IMR-90 (cell line): ENCODE measurements at regions not wholly inside any gene's neighbourhood (a gene's known extent, or its start where the extent isn't known, plus 50 kb on each side); places are given as distances from the start of the nearest gene placed in this dataset.

Experiments
- ATAC-seq: fragments of 200-7000 bp; cut with Tn5 transposase; 2 replicates; pipeline ENCODE4 v1.9.1; 2020; ENCODE audit warnings: low read depth, mild to moderate bottlenecking, moderate library complexity
- BruUV-seq: library from RNA; stranded (reverse); fragments of 400-500 nt; replicated peaks from 2 replicates; lab custom pipeline; 2021; lab: Mats Ljungman, UMichigan
- CTCF ChIA-PET: fragments of 300-600 bp; formaldehyde crosslinking; extraction: SDS; loops from one replicate; lab custom pipeline; 2021; ENCODE audit warnings: antibody characterized with exemption; lab: Yijun Ruan, JAX
- POLR2A ChIA-PET: fragments of 300-600 bp; sonication (Branson Sonifier 250); formaldehyde crosslinking; loops from one replicate; lab custom pipeline; 2022; ENCODE audit warnings: antibody characterized with exemption; ENCODE audit not compliant: unreplicated experiment; lab: Charles Lee
- DNase-seq: peaks from one replicate; pipeline ENCODE4 v3.0.0; 2013
- H2AFZ ChIP-seq: replicated peaks from 2 replicates; pipeline ENCODE3; 2013; ENCODE audit warnings: low read length, mild to moderate bottlenecking; ENCODE audit not compliant: poor library complexity
- H2AK5ac ChIP-seq: 2 replicates; pipeline ENCODE4 v1.6.1; 2013; ENCODE audit warnings: low read depth, low read length, inconsistent platforms
- H2AK9ac ChIP-seq: replicated peaks from 2 replicates; pipeline ENCODE3; 2013; ENCODE audit warnings: mild to moderate bottlenecking, low read depth, low read length, moderate library complexity; ENCODE audit not compliant: poor library complexity
- H2BK120ac ChIP-seq: 2 replicates; pipeline ENCODE4 v1.6.1; 2013; ENCODE audit warnings: low read depth, low read length, inconsistent platforms
- H2BK15ac ChIP-seq: 3 replicates; pipeline ENCODE4 v1.6.1; 2013; ENCODE audit warnings: low read depth, low read length, inconsistent platforms
- H2BK20ac ChIP-seq: 2 replicates; pipeline ENCODE4 v1.6.1; 2013; ENCODE audit warnings: low read depth, mild to moderate bottlenecking, inconsistent platforms, low read length, moderate library complexity
- H2BK5ac ChIP-seq: 2 replicates; pipeline ENCODE4 v1.6.1; 2013; ENCODE audit warnings: mild to moderate bottlenecking, low read depth, low read length, inconsistent platforms; ENCODE audit not compliant: poor library complexity, severe bottlenecking
- H3K14ac ChIP-seq: replicated peaks from 2 replicates; pipeline ENCODE4 v1.6.1; 2013; ENCODE audit warnings: low read depth, low read length, inconsistent platforms
- H3K18ac ChIP-seq: 2 replicates; pipeline ENCODE4 v1.6.1; 2013; ENCODE audit warnings: low read depth, low read length, control low read depth
- H3K23ac ChIP-seq: 2 replicates; pipeline ENCODE4 v1.6.1; 2013; ENCODE audit warnings: low read depth, low read length, inconsistent platforms
- H3K27ac ChIP-seq: 2 replicates; pipeline ENCODE4 v1.5.1; 2013; ENCODE audit warnings: mild to moderate bottlenecking, control low read depth, low read length; ENCODE audit not compliant: insufficient read depth
- H3K27me3 ChIP-seq: 2 replicates; pipeline ENCODE4 v1.6.1; 2013; ENCODE audit warnings: low read length; ENCODE audit not compliant: control insufficient read depth, insufficient read depth
- H3K36me3 ChIP-seq: 2 replicates; pipeline ENCODE4 v1.6.1; 2013; ENCODE audit warnings: low read length, mixed read lengths; ENCODE audit not compliant: control insufficient read depth, insufficient read depth
- H3K4ac ChIP-seq: 2 replicates; pipeline ENCODE4 v1.6.1; 2013; ENCODE audit warnings: low read depth, low read length, inconsistent platforms
- H3K4me1 ChIP-seq: 2 replicates; pipeline ENCODE4 v1.6.1; 2013; ENCODE audit warnings: low read length, mixed read lengths; ENCODE audit not compliant: control insufficient read depth, insufficient read depth
- H3K4me2 ChIP-seq: 2 replicates; pipeline ENCODE4 v1.6.1; 2013; ENCODE audit warnings: low read depth, mild to moderate bottlenecking, control low read depth, low read length, moderate library complexity
- H3K4me3 ChIP-seq: 2 replicates; pipeline ENCODE4 v1.5.1; 2013; ENCODE audit warnings: low read depth, mild to moderate bottlenecking, control low read depth, low read length, moderate library complexity; ENCODE audit not compliant: insufficient read depth
- H3K56ac ChIP-seq: 2 replicates; pipeline ENCODE4 v1.6.1; 2013; ENCODE audit warnings: low read length, inconsistent platforms; ENCODE audit not compliant: insufficient read depth; ENCODE audit errors: extremely low read depth
- H3K79me1 ChIP-seq, 2 experiments: 2 replicates each; pipeline ENCODE4 v1.6.1; 2013; ENCODE audit warnings: low read length in 2 of 2, inconsistent platforms in 1 of 2, low read depth in 1 of 2
- H3K9ac ChIP-seq: 2 replicates; pipeline ENCODE4 v1.6.1; 2013; ENCODE audit warnings: low read depth, low read length, control low read depth
- H3K9me1 ChIP-seq: 2 replicates; pipeline ENCODE4 v1.6.1; 2013; ENCODE audit warnings: low read length, inconsistent platforms; ENCODE audit not compliant: insufficient read depth
- H3K9me3 ChIP-seq: 2 replicates; pipeline ENCODE4 v1.6.1; 2013; ENCODE audit warnings: low read length; ENCODE audit not compliant: control insufficient read depth, insufficient read depth
- H4K20me1 ChIP-seq: 2 replicates; pipeline ENCODE4 v1.6.1; 2013; ENCODE audit warnings: low read length, inconsistent platforms; ENCODE audit not compliant: insufficient read depth
- H4K5ac ChIP-seq: 2 replicates; pipeline ENCODE4 v1.6.1; 2013; ENCODE audit warnings: mild to moderate bottlenecking, low read depth, low read length, control low read depth
- H4K8ac ChIP-seq, 2 experiments: 2 replicates each; pipeline ENCODE4 v1.6.1; 2013; ENCODE audit warnings: low read depth in 2 of 2, low read length in 2 of 2, control low read depth in 1 of 2, inconsistent platforms in 1 of 2
- H4K91ac ChIP-seq: 2 replicates; pipeline ENCODE4 v1.6.1; 2013; ENCODE audit warnings: low read depth, low read length, inconsistent platforms; ENCODE audit not compliant: insufficient read depth
- CEBPB ChIP-seq: IDR thresholded peaks from 2 replicates; pipeline ENCODE4 v1.6.1; 2012; ENCODE audit warnings: low read depth, low read length, improper control_type of control experiment
- POLR2A ChIP-seq: IDR thresholded peaks from 2 replicates; pipeline ENCODE4 v1.6.1; 2012; ENCODE audit warnings: mild to moderate bottlenecking, low read depth, low read length
- WGBS, 2 experiments: methylation state at CpG; one replicate each; pipeline versions ENCODE4 v1.1.5 to v1.1.7; 2013; ENCODE audit warnings: missing lambda C conversion rate in 2 of 2; ENCODE audit not compliant: insufficient read length in 1 of 2; ENCODE audit errors: extremely low coverage in 2 of 2; 5-methylcytosine and 5-hydroxymethylcytosine counted together
- dilution Hi-C: fragments of 300-500 bp; cut with HindIII; formaldehyde crosslinking; loops from one replicate; pipeline ENCODE4 v1.14.3; 2018; ENCODE audit warnings: low sequenced_read_pairs; ENCODE audit not compliant: unreplicated experiment
- in situ Hi-C: fragments of 300-500 bp; cut with MboI; formaldehyde crosslinking; loops from 3 replicates; pipeline ENCODE4 v1.14.3; 2019; ENCODE audit warnings: low sequenced_read_pairs, inconsistent platforms, mixed read lengths
- intact Hi-C: fragments of 100-400 bp; cut with micrococcal nuclease; formaldehyde crosslinking; loops from 2 replicates; pipeline ENCODE4 v1.10.0; 2022

- no peak overlapping the region for H3K9ac ChIP-seq
- no peak overlapping the region for H3K4me2 ChIP-seq
- no TSS peak for BruUV-seq
- H3K27me3 ChIP-seq, result no peaks in the 10 kb centered on the region
- intact Hi-C loops (loop anchor here (5.0 kb wide), 1 partner anchor 133 kb away; the partner anchor contains the start of gene TLN2), in situ Hi-C loops (no loop called here), dilution Hi-C loops (no loop called here)
- no peak overlapping the region for H3K56ac ChIP-seq
- H3K9me1 ChIP-seq, result no peaks in the 10 kb centered on the region
- no peaks in the 10 kb centered on the region for H3K9me3 ChIP-seq
- 80% methylated on average over 1 of the region's 4 CpGs; no CpG with 5 or more reads in 1 of the 2 experiments for WGBS, 2 experiments
- no peak overlapping the region; the same call in 1 of the 2 replicates for H3K14ac ChIP-seq
- H4K8ac ChIP-seq, result no peak overlapping the region
- no peaks in the 10 kb centered on the region for H4K20me1 ChIP-seq
- peak overlapping the region; percentile 43; the same call in 1 of the 2 replicates for H3K18ac ChIP-seq
- CTCF ChIA-PET, result interaction anchor here (0.8 to 1.1 kb wide), 2 partner anchors 25 to 218 kb away, joined by 3 read pairs; no protein-coding TSS in a partner anchor
- no peak overlapping the region for H4K5ac ChIP-seq
- no peaks in the 10 kb centered on the region for H3K36me3 ChIP-seq
- H3K27ac ChIP-seq, result no peak overlapping the region
- H4K91ac ChIP-seq, result no peak overlapping the region
- DNase-seq (peak; percentile 68), ATAC-seq (no peak)
- no peak overlapping the region for H2BK120ac ChIP-seq
- no peak overlapping the region; the same call in 1 of the 2 replicates for H3K4ac ChIP-seq
- H3K4me3 ChIP-seq, result no peak overlapping the region
- H2BK15ac ChIP-seq, result no peak overlapping the region
- H2BK5ac ChIP-seq, result no peak overlapping the region
- no peak overlapping the region for H2AFZ ChIP-seq
- POLR2A ChIA-PET, result interaction anchor here (0.7 kb wide), 1 partner anchor 34 kb away, joined by 3 read pairs; no protein-coding TSS in a partner anchor
- no peak overlapping the region for H2AK9ac ChIP-seq
- TF ChIP-seq CEBPB (peak; percentile 79), POLR2A (no peak)
- H2AK5ac ChIP-seq, result 0 out of 2 replicates have a peak overlapping the region, but pooled peaks have one; percentile 3
- peaks cover 0 to 5% of the 10 kb centered on the region in 2 experiments; a peak in 2 of 4 replicates for H3K79me1 ChIP-seq
- H3K4me1 ChIP-seq, result peaks cover 17% of the 10 kb centered on the region
- H3K23ac ChIP-seq, result no peak overlapping the region; the same call in 1 of the 2 replicates
- peak overlapping the region; percentile 7; the same call in 1 of the 2 replicates for H2BK20ac ChIP-seq
Measured at GRCh38 chr15:62524848-62525247, 359.8 kb upstream of the C2CD4B start.
